Left lung (tissue), 4 donors: ENCODE measurements at regions not wholly inside any gene's neighbourhood (a gene's known extent, or its start where the extent isn't known, plus 50 kb on each side); places are given as distances from the start of the nearest gene placed in this dataset.

Experiments
- ATAC-seq: fragments of 200-7000 bp; cut with Tn5 transposase; one replicate; pipeline ENCODE4 v1.9.1; 2020; ENCODE audit warnings: moderate library complexity
- DNase-seq, 4 donors: peaks; one replicate each; pipeline ENCODE4 v3.0.0-alpha.2; 2013 to 2020
- H3K27ac ChIP-seq, 2 donors: fragments of 200-600 bp; sonication (generic) in 1 of 2; one replicate each; pipeline versions ENCODE4 v1.5.0 to v1.8.0; 2020 to 2021
- H3K27me3 ChIP-seq, 2 donors: fragments of 200-600 bp; sonication (generic) in 1 of 2; one replicate each; pipeline versions ENCODE4 v1.5.0 to v1.8.0; 2020 to 2021
- H3K36me3 ChIP-seq, 2 donors: fragments of 200-600 bp; sonication (generic) in 1 of 2; one replicate each; pipeline versions ENCODE4 v1.5.0 to v1.8.0; 2020 to 2021
- H3K4me1 ChIP-seq, 2 donors: fragments of 200-600 bp; one replicate each; pipeline ENCODE4 v1.8.0; 2021
- H3K4me3 ChIP-seq, 2 donors: fragments of 200-600 bp; sonication (generic) in 1 of 2; one replicate each; pipeline versions ENCODE4 v1.5.0 to v1.8.0; 2020 to 2021; ENCODE audit warnings: mild to moderate bottlenecking in 1 of 2
- H3K9me3 ChIP-seq, 2 donors: fragments of 200-600 bp; sonication (generic) in 1 of 2; one replicate each; pipeline versions ENCODE4 v1.5.0 to v1.8.0; 2020 to 2021
- CTCF ChIP-seq, 2 donors: fragments of 200-600 bp; sonication (generic) in 1 of 2; IDR thresholded peaks; one replicate each; pipeline versions ENCODE4 v1.5.0 to v1.8.0; 2021; ENCODE audit warnings: antibody characterized with exemption in 2 of 2
- intact Hi-C, 2 donors: fragments of 100-400 bp; cut with DNase I; formaldehyde crosslinking; loops; one replicate each; pipeline versions ENCODE4 v1.11.2 to v1.14.2; 2022
- donor health status: DM: no; HTN: yes; CAD: no.
- donor health status: DM: no; HTN: no; CAD: no.

GRCh38 chr17:71315568-71315967, 805.3 kb upstream of the SOX9 start:
- no peak overlapping the region for H3K4me3 ChIP-seq
- DNase-seq (no peak), ATAC-seq (no peak)
- intact Hi-C loops, result no loop called here
- no peak for TF ChIP-seq CTCF (IDR thresholded peaks at IDR 0.05)
- H3K4me1 ChIP-seq, result no peaks in the 10 kb centered on the region
- H3K27me3 ChIP-seq, result no peaks in the 10 kb centered on the region
- H3K27ac ChIP-seq, result no peak overlapping the region
- no peaks in the 10 kb centered on the region for H3K9me3 ChIP-seq
- no peaks in the 10 kb centered on the region for H3K36me3 ChIP-seq

GRCh38 chr17:71316176-71316897, 804.5 kb upstream of the SOX9 start:
- Histone ChIP-seq H3K27ac (no peak overlapping the region), H3K4me1 (no peaks in the 10 kb centered on the region), H3K4me3 (no peak overlapping the region), H3K36me3 (no peaks in the 10 kb centered on the region), H3K27me3 (no peaks in the 10 kb centered on the region), H3K9me3 (no peaks in the 10 kb centered on the region)
- ATAC-seq, result no peak
- no peak for TF ChIP-seq CTCF (IDR thresholded peaks at IDR 0.05)
- intact Hi-C loops, result no loop called here
- DNase-seq, result no peak

- DNase-seq, result no peak
- peaks cover 0 to 6% of the 10 kb centered on the region in 2 donors for H3K9me3 ChIP-seq
- ATAC-seq, result no peak
- no peaks in the 10 kb centered on the region for H3K36me3 ChIP-seq
- no peaks in the 10 kb centered on the region for H3K27me3 ChIP-seq
- no peak overlapping the region for H3K4me3 ChIP-seq
- H3K4me1 ChIP-seq, result no peaks in the 10 kb centered on the region
- H3K27ac ChIP-seq, result no peak overlapping the region
- intact Hi-C loops, result no loop called here
- TF ChIP-seq CTCF (IDR thresholded peaks at IDR 0.05), result no peak
Measured at GRCh38 chr17:71320009-71320796, 800.6 kb upstream of the SOX9 start.

GRCh38 chr17:71325117-71325516, 795.7 kb upstream of the SOX9 start:
- Histone ChIP-seq H3K4me1 (no peaks in the 10 kb centered on the region), H3K27ac (no peak overlapping the region), H3K27me3 (no peaks in the 10 kb centered on the region), H3K9me3 (peaks cover 0 to 6% of the 10 kb centered on the region in 2 donors), H3K4me3 (no peak overlapping the region), H3K36me3 (no peaks in the 10 kb centered on the region)
- intact Hi-C loops, result no loop called here
- no peak for TF ChIP-seq CTCF (IDR thresholded peaks at IDR 0.05)
- ATAC-seq (no peak), DNase-seq (no peak)

- Histone ChIP-seq H3K9me3 (peaks cover 0 to 6% of the 10 kb centered on the region in 2 donors), H3K36me3 (no peaks in the 10 kb centered on the region), H3K4me1 (no peaks in the 10 kb centered on the region), H3K27ac (no peak overlapping the region), H3K27me3 (no peaks in the 10 kb centered on the region), H3K4me3 (no peak overlapping the region)
- DNase-seq (no peak), ATAC-seq (no peak)
- intact Hi-C loops, result no loop called here
- no peak for TF ChIP-seq CTCF (IDR thresholded peaks at IDR 0.05)
Measured at GRCh38 chr17:71325886-71326285, 794.9 kb upstream of the SOX9 start.
